ENCODE measurements at regions not wholly inside any gene's neighbourhood (a gene's known extent, or its start where the extent isn't known, plus 50 kb on each side); places are given as distances from the start of the nearest gene placed in this dataset.

- TF ChIP-seq, protein P1, sequence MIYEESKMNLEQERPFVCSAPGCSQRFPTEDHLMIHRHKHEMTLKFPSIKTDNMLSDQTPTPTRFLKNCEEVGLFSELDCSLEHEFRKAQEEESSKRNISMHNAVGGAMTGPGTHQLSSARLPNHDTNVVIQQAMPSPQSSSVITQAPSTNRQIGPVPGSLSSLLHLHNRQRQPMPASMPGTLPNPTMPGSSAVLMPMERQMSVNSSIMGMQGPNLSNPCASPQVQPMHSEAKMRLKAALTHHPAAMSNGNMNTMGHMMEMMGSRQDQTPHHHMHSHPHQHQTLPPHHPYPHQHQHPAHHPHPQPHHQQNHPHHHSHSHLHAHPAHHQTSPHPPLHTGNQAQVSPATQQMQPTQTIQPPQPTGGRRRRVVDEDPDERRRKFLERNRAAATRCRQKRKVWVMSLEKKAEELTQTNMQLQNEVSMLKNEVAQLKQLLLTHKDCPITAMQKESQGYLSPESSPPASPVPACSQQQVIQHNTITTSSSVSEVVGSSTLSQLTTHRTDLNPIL (CRISPR knock-in tag; IDR thresholded peaks at IDR 0.05; ENCODE audit: low read depth): no peak
- TF ChIP-seq SNAI2 (CRISPR knock-in tag; IDR thresholded peaks at IDR 0.05): no peak
- no peak for TF ChIP-seq ZFP30 (CRISPR knock-in tag; IDR thresholded peaks at IDR 0.05)
- no peak for TF ChIP-seq TCF4 (CRISPR knock-in tag; IDR thresholded peaks at IDR 0.05; ENCODE audit: borderline replicate concordance)
- TF ChIP-seq ARNTL (CRISPR knock-in tag; IDR thresholded peaks at IDR 0.05; ENCODE audit: borderline replicate concordance, low read depth): no peak
- no peak for TF ChIP-seq TOX (CRISPR knock-in tag; IDR thresholded peaks at IDR 0.05; ENCODE audit: borderline replicate concordance)
- TF ChIP-seq RARB (CRISPR knock-in tag; IDR thresholded peaks at IDR 0.05): no peak
Measured at GRCh38 chr4:57418133-57418532, 307.9 kb upstream of the IGFBP7 start (continued).

GRCh38 chr4:57412259-57413054 lies 302.3 kb upstream of the IGFBP7 start:
- no peak for ATAC-seq
- TF ChIP-seq TCF4 (CRISPR knock-in tag; IDR thresholded peaks at IDR 0.05; ENCODE audit: borderline replicate concordance) (no peak), TSHZ2 (CRISPR knock-in tag; IDR thresholded peaks at IDR 0.05) (no peak), ESRRG (CRISPR knock-in tag; IDR thresholded peaks at IDR 0.05) (no peak), TOX (CRISPR knock-in tag; IDR thresholded peaks at IDR 0.05; ENCODE audit: borderline replicate concordance) (no peak), ZNF565 (CRISPR knock-in tag; conservative IDR thresholded peaks at IDR 0.05; ENCODE audit: low read depth) (no peak), PPARA (CRISPR knock-in tag; IDR thresholded peaks at IDR 0.05; ENCODE audit: borderline replicate concordance) (no peak), SNAI2 (CRISPR knock-in tag; IDR thresholded peaks at IDR 0.05) (no peak), ZC3H10 (CRISPR knock-in tag; IDR thresholded peaks at IDR 0.05) (no peak), GLIS3 (CRISPR knock-in tag; IDR thresholded peaks at IDR 0.05) (no peak), ARNTL (CRISPR knock-in tag; IDR thresholded peaks at IDR 0.05; ENCODE audit: borderline replicate concordance, low read depth) (no peak), ZNF70 (CRISPR knock-in tag; IDR thresholded peaks at IDR 0.05) (no peak), CSDC2 (CRISPR knock-in tag; IDR thresholded peaks at IDR 0.05) (no peak)
- TF ChIP-seq, protein P2, sequence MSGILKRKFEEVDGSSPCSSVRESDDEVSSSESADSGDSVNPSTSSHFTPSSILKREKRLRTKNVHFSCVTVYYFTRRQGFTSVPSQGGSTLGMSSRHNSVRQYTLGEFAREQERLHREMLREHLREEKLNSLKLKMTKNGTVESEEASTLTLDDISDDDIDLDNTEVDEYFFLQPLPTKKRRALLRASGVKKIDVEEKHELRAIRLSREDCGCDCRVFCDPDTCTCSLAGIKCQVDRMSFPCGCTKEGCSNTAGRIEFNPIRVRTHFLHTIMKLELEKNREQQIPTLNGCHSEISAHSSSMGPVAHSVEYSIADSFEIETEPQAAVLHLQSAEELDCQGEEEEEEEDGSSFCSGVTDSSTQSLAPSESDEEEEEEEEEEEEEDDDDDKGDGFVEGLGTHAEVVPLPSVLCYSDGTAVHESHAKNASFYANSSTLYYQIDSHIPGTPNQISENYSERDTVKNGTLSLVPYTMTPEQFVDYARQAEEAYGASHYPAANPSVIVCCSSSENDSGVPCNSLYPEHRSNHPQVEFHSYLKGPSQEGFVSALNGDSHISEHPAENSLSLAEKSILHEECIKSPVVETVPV (CRISPR knock-in tag; IDR thresholded peaks at IDR 0.05): no peak

- ATAC-seq: no peak
- TF ChIP-seq ZC3H10 (CRISPR knock-in tag; IDR thresholded peaks at IDR 0.05): no peak
- TF ChIP-seq, protein P1 (CRISPR knock-in tag; IDR thresholded peaks at IDR 0.05; ENCODE audit: low read depth): no peak
- no peak for TF ChIP-seq PATZ1 (CRISPR knock-in tag; IDR thresholded peaks at IDR 0.05; ENCODE audit: borderline replicate concordance)
- TF ChIP-seq ZNF8 (CRISPR knock-in tag; IDR thresholded peaks at IDR 0.05): no peak
- no peak for TF ChIP-seq TOX (CRISPR knock-in tag; IDR thresholded peaks at IDR 0.05; ENCODE audit: borderline replicate concordance)
- TF ChIP-seq ARNTL (CRISPR knock-in tag; IDR thresholded peaks at IDR 0.05; ENCODE audit: borderline replicate concordance, low read depth): no peak
- no peak for TF ChIP-seq ESRRG (CRISPR knock-in tag; IDR thresholded peaks at IDR 0.05)
- TF ChIP-seq TCF4 (CRISPR knock-in tag; IDR thresholded peaks at IDR 0.05; ENCODE audit: borderline replicate concordance): no peak
- TF ChIP-seq TSHZ2 (CRISPR knock-in tag; IDR thresholded peaks at IDR 0.05): no peak
- TF ChIP-seq, protein P3, sequence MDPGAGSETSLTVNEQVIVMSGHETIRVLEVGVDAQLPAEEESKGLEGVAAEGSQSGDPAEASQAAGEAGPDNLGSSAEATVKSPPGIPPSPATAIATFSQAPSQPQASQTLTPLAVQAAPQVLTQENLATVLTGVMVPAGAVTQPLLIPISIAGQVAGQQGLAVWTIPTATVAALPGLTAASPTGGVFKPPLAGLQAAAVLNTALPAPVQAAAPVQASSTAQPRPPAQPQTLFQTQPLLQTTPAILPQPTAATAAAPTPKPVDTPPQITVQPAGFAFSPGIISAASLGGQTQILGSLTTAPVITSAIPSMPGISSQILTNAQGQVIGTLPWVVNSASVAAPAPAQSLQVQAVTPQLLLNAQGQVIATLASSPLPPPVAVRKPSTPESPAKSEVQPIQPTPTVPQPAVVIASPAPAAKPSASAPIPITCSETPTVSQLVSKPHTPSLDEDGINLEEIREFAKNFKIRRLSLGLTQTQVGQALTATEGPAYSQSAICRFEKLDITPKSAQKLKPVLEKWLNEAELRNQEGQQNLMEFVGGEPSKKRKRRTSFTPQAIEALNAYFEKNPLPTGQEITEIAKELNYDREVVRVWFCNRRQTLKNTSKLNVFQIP (CRISPR knock-in tag; IDR thresholded peaks at IDR 0.05; ENCODE audit: borderline replicate concordance, low read depth): no peak
- TF ChIP-seq GLIS3 (CRISPR knock-in tag; IDR thresholded peaks at IDR 0.05): no peak
Measured at GRCh38 chr4:57410331-57411052, 300.3 kb upstream of the IGFBP7 start.

Data from SK-N-SH treated with all-trans-retinoic acid at 6 μM for 48 hours (cell line).